Naive B cell (primary cell): ENCODE measurements at regions not wholly inside any gene's neighbourhood (a gene's known extent, or its start where the extent isn't known, plus 50 kb on each side); places are given as distances from the start of the nearest gene placed in this dataset.

Experiments used
- ATAC-seq, 2 donors: fragments of 150-1000 bp; cut with Tn5 transposase; 2 replicates each; pipeline ENCODE4 v1.10.0; 2021; ENCODE audit warnings: low read depth in 2 of 2, mild to moderate bottlenecking in 2 of 2, moderate library complexity in 2 of 2
- DNase-seq: peaks from one replicate; pipeline ENCODE4 v3.0.0; 2022
- H3K27ac Mint-ChIP-seq, 6 donors: one replicate each; pipeline ENCODE4 v1.8.0; 2020 to 2022; ENCODE audit warnings: mild to moderate bottlenecking in 6 of 6, mixed read lengths in 6 of 6, moderate library complexity in 5 of 6, inconsistent platforms in 2 of 6
- H3K27me3 Mint-ChIP-seq, 3 donors: one replicate each; pipeline ENCODE4 v1.8.0; 2021 to 2022; ENCODE audit warnings: mixed read lengths in 3 of 3, mild to moderate bottlenecking in 1 of 3
- H3K36me3 Mint-ChIP-seq, 2 donors: one replicate each; pipeline ENCODE4 v1.8.0; 2020 to 2022; ENCODE audit warnings: mixed read lengths in 2 of 2, inconsistent platforms in 1 of 2, mild to moderate bottlenecking in 1 of 2
- H3K4me1 Mint-ChIP-seq, 3 donors: one replicate each; pipeline ENCODE4 v1.8.0; 2020 to 2022; ENCODE audit warnings: mixed read lengths in 3 of 3, inconsistent platforms in 1 of 3, mild to moderate bottlenecking in 1 of 3, moderate library complexity in 1 of 3
- H3K4me3 Mint-ChIP-seq, 8 donors: one replicate each; pipeline ENCODE4 v1.8.0; 2020 to 2022; ENCODE audit warnings: mild to moderate bottlenecking in 8 of 8, mixed read lengths in 8 of 8, moderate library complexity in 8 of 8, inconsistent platforms in 2 of 8
- H3K9me3 Mint-ChIP-seq, 7 donors: one replicate each; pipeline ENCODE4 v1.8.0; 2020 to 2022; ENCODE audit warnings: mixed read lengths in 7 of 7, mild to moderate bottlenecking in 5 of 7, inconsistent platforms in 2 of 7, moderate library complexity in 1 of 7

- Mint-ChIP-seq H3K4me1 (no peaks in the 10 kb centered on the region), H3K36me3 (no peaks in the 10 kb centered on the region), H3K9me3 (peaks cover 2 to 13% (median 5%) of the 10 kb centered on the region in 7 donors), H3K27me3 (no peaks in the 10 kb centered on the region), H3K4me3 (no peak overlapping the region), H3K27ac (no peak overlapping the region)
- ATAC-seq (no peak), DNase-seq (no peak)
These were observed 1327.8 kb upstream of the WWC1 start for GRCh38 chr5:166963596-166963995.

DNA sequence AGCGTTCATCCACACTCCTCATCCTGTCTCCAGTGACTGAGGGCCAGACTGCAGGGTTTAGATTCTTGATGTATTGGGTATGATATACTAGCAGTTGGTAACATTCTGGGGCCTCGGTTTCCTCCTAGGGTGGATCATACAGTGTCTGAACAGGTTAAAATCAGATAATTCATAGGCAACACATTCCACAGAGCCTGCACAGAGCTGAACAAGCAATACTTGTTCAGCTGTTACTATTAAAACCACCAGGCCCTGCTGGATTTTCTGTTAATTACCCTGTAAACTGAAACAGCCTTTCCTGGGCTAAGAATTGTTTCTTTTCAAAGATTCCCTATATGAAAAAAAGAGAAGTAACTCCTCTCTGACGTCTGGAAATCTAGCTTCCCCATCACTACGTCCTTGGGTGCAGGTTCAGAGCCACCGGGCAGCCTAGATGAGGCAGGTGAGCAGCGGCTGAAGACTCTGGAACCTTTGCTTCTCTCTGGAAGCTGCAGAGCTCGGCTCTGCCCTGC, 1313.5 kb upstream of the WWC1 start:
- no peak for ATAC-seq
- peaks cover 24 to 35% (median 26%) of the 10 kb centered on the region in 3 donors for H3K27me3 Mint-ChIP-seq

GRCh38 chr5:166979307-166979895, 1312.0 kb upstream of the WWC1 start:
- Mint-ChIP-seq H3K4me3 (peak overlapping the region in 5 of 8 donors; percentile 4 to 84 (median 35)), H3K27ac (peak overlapping the region in 1 of 6 donors; percentile 17), H3K9me3 (peaks cover 0 to 2% (median 0%) of the 10 kb centered on the region in 7 donors), H3K27me3 (peaks cover 24 to 35% (median 26%) of the 10 kb centered on the region in 3 donors), H3K4me1 (peaks cover 2 to 6% (median 5%) of the 10 kb centered on the region in 3 donors), H3K36me3 (no peaks in the 10 kb centered on the region)
- no peak for DNase-seq
- ATAC-seq = no peak

More for the DNA sequence above, 1313.5 kb upstream of the WWC1 start:
- Mint-ChIP-seq H3K9me3 (peaks cover 0 to 2% (median 0%) of the 10 kb centered on the region in 7 donors), H3K36me3 (no peaks in the 10 kb centered on the region), H3K4me3 (peak overlapping the region in 3 of 8 donors; percentile 5 to 24 (median 17)), H3K4me1 (peaks cover 0 to 6% (median 2%) of the 10 kb centered on the region in 3 donors), H3K27ac (no peak overlapping the region)
- DNase-seq = no peak

GRCh38 chr5:166980666-166981065, 1310.8 kb upstream of the WWC1 start:
- ATAC-seq = no peak
- H3K4me1 Mint-ChIP-seq = peaks cover 2 to 6% (median 5%) of the 10 kb centered on the region in 3 donors
- no peak overlapping the region for H3K4me3 Mint-ChIP-seq
- H3K27me3 Mint-ChIP-seq = peaks cover 24 to 35% (median 26%) of the 10 kb centered on the region in 3 donors
- no peaks in the 10 kb centered on the region for H3K9me3 Mint-ChIP-seq
- DNase-seq = no peak
- no peaks in the 10 kb centered on the region for H3K36me3 Mint-ChIP-seq
- H3K27ac Mint-ChIP-seq = no peak overlapping the region

DNA sequence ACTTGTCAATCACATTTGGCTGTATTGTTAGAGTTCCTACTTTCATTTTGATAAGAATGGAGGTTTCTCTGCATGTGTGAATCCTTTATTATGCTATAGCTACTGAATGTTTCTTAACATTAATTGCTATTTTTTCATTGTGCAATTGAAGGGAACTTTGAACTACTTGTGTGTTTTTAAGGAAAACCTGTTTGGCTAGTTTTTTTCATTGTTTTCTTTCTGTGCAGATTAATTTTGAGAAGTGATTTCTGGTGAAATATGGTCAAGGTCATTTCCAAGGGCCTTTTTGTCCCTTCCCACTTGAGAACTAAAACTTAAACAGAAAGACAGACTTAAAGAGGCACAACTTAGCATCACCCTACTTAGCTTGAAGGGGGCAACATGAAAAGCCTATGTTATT, 1309.2 kb upstream of the WWC1 start:
- Mint-ChIP-seq H3K36me3 (no peaks in the 10 kb centered on the region), H3K4me3 (no peak overlapping the region), H3K4me1 (peaks cover 2 to 6% (median 5%) of the 10 kb centered on the region in 3 donors)

DNA sequence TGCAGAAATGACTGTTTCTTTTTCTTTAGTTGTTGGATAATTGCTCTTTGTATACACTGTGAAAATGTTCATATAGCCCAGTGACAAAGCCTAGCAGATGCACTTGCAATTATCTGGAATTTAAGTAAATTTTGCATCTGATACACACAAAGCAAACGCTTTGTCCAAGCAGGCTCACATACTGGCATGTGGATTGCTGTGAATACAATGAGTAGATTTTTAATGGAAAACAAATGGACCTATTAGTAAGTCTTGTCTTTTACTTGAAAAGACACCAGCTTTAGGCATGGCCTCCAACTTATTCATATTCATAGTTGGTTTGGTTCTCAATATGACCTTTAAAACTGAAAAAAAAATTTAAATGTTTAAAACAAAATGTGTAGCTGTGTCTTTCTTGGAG, 1299.8 kb upstream of the WWC1 start:
- ATAC-seq (no peak), DNase-seq (no peak)
- Mint-ChIP-seq H3K27me3 (no peaks in the 10 kb centered on the region), H3K9me3 (peaks cover 0 to 2% (median 0%) of the 10 kb centered on the region in 7 donors), H3K4me3 (no peak overlapping the region), H3K4me1 (no peaks in the 10 kb centered on the region), H3K36me3 (no peaks in the 10 kb centered on the region), H3K27ac (no peak overlapping the region)

More for the DNA sequence above, 1309.2 kb upstream of the WWC1 start:
- ATAC-seq (no peak), DNase-seq (no peak)
- H3K27me3 Mint-ChIP-seq = peaks cover 17 to 26% (median 24%) of the 10 kb centered on the region in 3 donors
- H3K9me3 Mint-ChIP-seq = no peaks in the 10 kb centered on the region
- H3K27ac Mint-ChIP-seq = no peak overlapping the region

GRCh38 chr5:166992108-166992507, 1299.3 kb upstream of the WWC1 start:
- Mint-ChIP-seq H3K4me1 (no peaks in the 10 kb centered on the region), H3K27me3 (no peaks in the 10 kb centered on the region), H3K27ac (no peak overlapping the region), H3K4me3 (no peak overlapping the region), H3K36me3 (no peaks in the 10 kb centered on the region), H3K9me3 (peaks cover 0 to 2% (median 0%) of the 10 kb centered on the region in 7 donors)
- DNase-seq = no peak
- no peak for ATAC-seq

- H3K4me1 Mint-ChIP-seq = no peaks in the 10 kb centered on the region
- no peak for DNase-seq
- no peak overlapping the region for H3K27ac Mint-ChIP-seq
- H3K27me3 Mint-ChIP-seq = no peaks in the 10 kb centered on the region
- H3K4me3 Mint-ChIP-seq = no peak overlapping the region
- no peaks in the 10 kb centered on the region for H3K36me3 Mint-ChIP-seq
- peaks cover 0 to 4% (median 1%) of the 10 kb centered on the region in 7 donors for H3K9me3 Mint-ChIP-seq
- ATAC-seq = no peak
These were observed 1298.3 kb upstream of the WWC1 start for GRCh38 chr5:166992874-166993722.

GRCh38 chr5:166994226-166994625, 1297.2 kb upstream of the WWC1 start:
- H3K4me1 Mint-ChIP-seq = no peaks in the 10 kb centered on the region
- H3K27me3 Mint-ChIP-seq = no peaks in the 10 kb centered on the region
- ATAC-seq (no peak), DNase-seq (no peak)
- H3K4me3 Mint-ChIP-seq = no peak overlapping the region
- no peaks in the 10 kb centered on the region for H3K36me3 Mint-ChIP-seq
- H3K9me3 Mint-ChIP-seq = peaks cover 0 to 8% (median 2%) of the 10 kb centered on the region in 7 donors
- no peak overlapping the region for H3K27ac Mint-ChIP-seq

- DNase-seq = no peak
- H3K27ac Mint-ChIP-seq = no peak overlapping the region
- no peaks in the 10 kb centered on the region for H3K4me1 Mint-ChIP-seq
- no peak overlapping the region for H3K4me3 Mint-ChIP-seq
- H3K9me3 Mint-ChIP-seq = peaks cover 0 to 16% (median 4%) of the 10 kb centered on the region in 7 donors
- H3K27me3 Mint-ChIP-seq = no peaks in the 10 kb centered on the region
- ATAC-seq = no peak
- no peaks in the 10 kb centered on the region for H3K36me3 Mint-ChIP-seq
These were observed 1290.2 kb upstream of the WWC1 start for GRCh38 chr5:167001246-167001645.

GRCh38 chr5:167008705-167009104, 1282.7 kb upstream of the WWC1 start:
- H3K27ac Mint-ChIP-seq = no peak overlapping the region
- peaks cover 0 to 11% (median 4%) of the 10 kb centered on the region in 7 donors for H3K9me3 Mint-ChIP-seq
- H3K4me3 Mint-ChIP-seq = no peak overlapping the region
- H3K4me1 Mint-ChIP-seq = no peaks in the 10 kb centered on the region
- no peaks in the 10 kb centered on the region for H3K27me3 Mint-ChIP-seq
- ATAC-seq (no peak), DNase-seq (no peak)
- H3K36me3 Mint-ChIP-seq = no peaks in the 10 kb centered on the region

GRCh38 chr5:167011196-167011595, 1280.2 kb upstream of the WWC1 start:
- no peak for ATAC-seq
- H3K36me3 Mint-ChIP-seq = no peaks in the 10 kb centered on the region

DNA sequence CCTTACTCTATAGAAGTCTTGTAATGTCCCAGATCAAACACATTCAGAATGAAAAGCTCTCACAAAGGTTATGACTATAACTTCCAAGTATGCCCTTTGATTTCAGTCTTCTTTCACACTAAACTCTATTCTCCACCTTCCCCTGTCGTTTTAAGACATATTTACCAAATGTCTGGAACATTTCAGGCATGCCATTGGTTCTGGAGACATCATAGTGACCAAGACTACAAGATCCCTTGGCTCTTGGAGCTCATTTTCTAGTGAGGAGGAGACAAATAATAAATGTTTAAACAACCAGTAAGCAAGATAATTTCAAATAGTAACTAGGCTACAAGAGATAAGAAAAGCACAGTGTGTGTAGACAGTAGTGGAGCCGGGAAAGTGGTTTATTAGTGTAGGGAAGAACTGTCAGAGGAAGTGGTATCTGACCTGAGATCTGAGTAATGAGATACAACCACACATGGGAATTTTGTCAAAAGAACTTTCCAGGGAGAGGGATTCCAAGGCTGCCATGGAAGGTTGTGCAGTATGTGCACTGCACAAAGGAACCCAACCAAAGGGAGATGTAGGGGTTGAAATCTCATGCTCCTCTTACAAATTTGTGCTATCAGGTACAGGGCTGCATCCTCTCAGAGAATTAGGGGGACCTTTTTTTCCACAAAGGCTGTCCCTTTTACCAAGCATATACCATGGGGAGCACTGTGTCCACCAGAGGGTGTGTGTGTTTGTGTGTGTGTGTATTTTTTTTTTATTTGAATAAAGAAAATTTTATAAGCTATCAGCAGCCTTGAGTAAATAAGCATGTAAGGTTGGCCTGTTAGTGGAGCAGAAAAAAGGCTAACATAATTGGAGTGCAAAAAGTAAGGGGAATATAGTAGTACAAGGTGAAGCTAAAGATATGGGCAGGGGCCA, 1279.1 kb upstream of the WWC1 start:
- DNase-seq (no peak), ATAC-seq (no peak)
- H3K27me3 Mint-ChIP-seq = no peaks in the 10 kb centered on the region
- H3K36me3 Mint-ChIP-seq = no peaks in the 10 kb centered on the region
- H3K4me3 Mint-ChIP-seq = no peak overlapping the region
- H3K27ac Mint-ChIP-seq = no peak overlapping the region
- H3K4me1 Mint-ChIP-seq = no peaks in the 10 kb centered on the region
- peaks cover 0 to 11% (median 4%) of the 10 kb centered on the region in 7 donors for H3K9me3 Mint-ChIP-seq

More at GRCh38 chr5:167011196-167011595, 1280.2 kb upstream of the WWC1 start:
- H3K27ac Mint-ChIP-seq = no peak overlapping the region
- H3K4me3 Mint-ChIP-seq = no peak overlapping the region
- H3K4me1 Mint-ChIP-seq = no peaks in the 10 kb centered on the region
- peaks cover 0 to 11% (median 4%) of the 10 kb centered on the region in 7 donors for H3K9me3 Mint-ChIP-seq
- H3K27me3 Mint-ChIP-seq = no peaks in the 10 kb centered on the region
- DNase-seq = no peak
